OCI-LY1 (cell line): ENCODE measurements at regions not wholly inside any gene's neighbourhood (a gene's known extent, or its start where the extent isn't known, plus 50 kb on each side); places are given as distances from the start of the nearest gene placed in this dataset.

Source experiments
- H2AFZ ChIP-seq: fragments of 200-600 bp; sonication (generic), shearing (Covaris generic); 2 replicates; pipeline ENCODE4 v1.6.0; 2014; ENCODE audit warnings: antibody characterized with exemption, mild to moderate bottlenecking, low read length
- H3F3A ChIP-seq: fragments of 200-600 bp; sonication (generic), shearing (Covaris generic); 2 replicates; pipeline ENCODE4 v1.6.0; 2014; ENCODE audit warnings: mild to moderate bottlenecking, antibody characterized with exemption, low read length, moderate library complexity; ENCODE audit not compliant: insufficient read depth
- H3K27ac ChIP-seq: fragments of 200-600 bp; sonication (generic); 2 replicates; pipeline ENCODE4 v1.5.1; 2014; ENCODE audit warnings: low read length, mixed run types, mild to moderate bottlenecking, low read depth; ENCODE audit not compliant: poor library complexity, severe bottlenecking
- H3K27me3 ChIP-seq: fragments of 200-600 bp; sonication (generic); 2 replicates; pipeline ENCODE4 v1.6.0; 2014; ENCODE audit warnings: antibody characterized with exemption, mild to moderate bottlenecking, low read length, moderate library complexity; ENCODE audit not compliant: insufficient read depth
- H3K36me3 ChIP-seq: fragments of 200-600 bp; sonication (generic); 2 replicates; pipeline ENCODE4 v1.6.1; 2014; ENCODE audit warnings: mild to moderate bottlenecking, antibody characterized with exemption, low read length, moderate library complexity, mixed read lengths; ENCODE audit not compliant: insufficient read depth
- H3K4me1 ChIP-seq: fragments of 200-600 bp; sonication (generic); 2 replicates; pipeline ENCODE4 v1.5.1; 2014; ENCODE audit warnings: mild to moderate bottlenecking, low read length, moderate library complexity; ENCODE audit not compliant: insufficient read depth, severe bottlenecking
- H3K4me2 ChIP-seq: fragments of 200-600 bp; sonication (generic), shearing (Covaris generic); 2 replicates; pipeline ENCODE4 v1.6.1; 2014; ENCODE audit warnings: low read length
- H3K4me3 ChIP-seq: fragments of 200-600 bp; sonication (generic); 2 replicates; pipeline ENCODE4 v1.5.1; 2014; ENCODE audit warnings: low read length, low read depth, mild to moderate bottlenecking, mixed read lengths; ENCODE audit not compliant: poor library complexity, severe bottlenecking
- H3K79me2 ChIP-seq: fragments of 200-600 bp; shearing (Covaris generic); 2 replicates; pipeline ENCODE4 v1.6.1; 2016; ENCODE audit warnings: mixed run types, low read length, mixed read lengths; ENCODE audit not compliant: insufficient read depth
- H3K9ac ChIP-seq: fragments of 200-600 bp; sonication (generic), shearing (Covaris generic); 2 replicates; pipeline ENCODE4 v1.6.1; 2014; ENCODE audit warnings: mild to moderate bottlenecking, low read length, mixed read lengths
- H3K9me2 ChIP-seq: fragments of 200-600 bp; sonication (generic), shearing (Covaris generic); 2 replicates; pipeline ENCODE4 v1.6.1; 2014; ENCODE audit warnings: low read depth, mild to moderate bottlenecking, low read length, mixed read lengths
- H3K9me3 ChIP-seq: fragments of 200-600 bp; shearing (Covaris generic); 2 replicates; pipeline ENCODE4 v1.6.1; 2014; ENCODE audit warnings: low read length, mixed read lengths
- H4K20me1 ChIP-seq: fragments of 200-600 bp; sonication (generic), shearing (Covaris generic); 2 replicates; pipeline ENCODE4 v1.6.0; 2016; ENCODE audit warnings: mild to moderate bottlenecking, low read length; ENCODE audit not compliant: insufficient read depth
- CTCF ChIP-seq: fragments of 200-600 bp; sonication (generic), shearing (Covaris generic); IDR thresholded peaks from 2 replicates; pipeline ENCODE4 v1.5.1; 2017; ENCODE audit warnings: mild to moderate bottlenecking, antibody characterized with exemption, low read length, moderate library complexity, mixed read lengths
- EZH2 ChIP-seq: fragments of 200-600 bp; sonication (generic), shearing (Covaris generic); IDR thresholded peaks from 2 replicates; pipeline ENCODE4 v1.8.0; 2017; ENCODE audit warnings: borderline replicate concordance, mixed run types, mild to moderate bottlenecking, antibody characterized with exemption, low read length, moderate library complexity, mixed read lengths

GRCh38 chr20:19838468-19838867 is 80.4 kb downstream of the RIN2 start:
- Histone ChIP-seq H3K79me2 (no peaks in the 10 kb centered on the region), H3K4me3 (no peak overlapping the region), H3K36me3 (no peaks in the 10 kb centered on the region), H3K9me3 (no peaks in the 10 kb centered on the region), H3K9ac (no peak overlapping the region), H3K9me2 (no peaks in the 10 kb centered on the region), H3K4me2 (no peak overlapping the region), H3F3A (no peaks in the 10 kb centered on the region), H3K27ac (no peak overlapping the region), H3K27me3 (no peaks in the 10 kb centered on the region), H3K4me1 (no peaks in the 10 kb centered on the region), H4K20me1 (no peaks in the 10 kb centered on the region), H2AFZ (no peak overlapping the region)
- no peak for TF ChIP-seq CTCF
- no peak for TF ChIP-seq EZH2

- no peaks in the 10 kb centered on the region for H3K79me2 ChIP-seq
- H3K9ac ChIP-seq: no peak overlapping the region
- H3F3A ChIP-seq: no peaks in the 10 kb centered on the region
- H3K4me3 ChIP-seq: no peak overlapping the region
- H3K27ac ChIP-seq: no peak overlapping the region
- H3K9me3 ChIP-seq: no peaks in the 10 kb centered on the region
- H3K4me1 ChIP-seq: no peaks in the 10 kb centered on the region
- H3K36me3 ChIP-seq: no peaks in the 10 kb centered on the region
- no peaks in the 10 kb centered on the region for H4K20me1 ChIP-seq
- no peak overlapping the region for H3K4me2 ChIP-seq
- TF ChIP-seq CTCF (no peak), EZH2 (no peak)
- H3K9me2 ChIP-seq: no peaks in the 10 kb centered on the region; the same call in 1 of the 2 replicates
- no peak overlapping the region for H2AFZ ChIP-seq
- H3K27me3 ChIP-seq: no peaks in the 10 kb centered on the region
Observed at GRCh38 chr20:19839053-19839452, 81.0 kb downstream of the RIN2 start.

- no peak for TF ChIP-seq CTCF
- no peak for TF ChIP-seq EZH2
- Histone ChIP-seq H3K4me2 (no peak overlapping the region), H2AFZ (no peak overlapping the region)
Observed at GRCh38 chr20:19840111-19840710, 82.2 kb downstream of the RIN2 start.

More at GRCh38 chr20:19840111-19840710, 82.2 kb downstream of the RIN2 start:
- Histone ChIP-seq H3K4me3 (no peak overlapping the region), H3K9me3 (no peaks in the 10 kb centered on the region), H3K4me1 (no peaks in the 10 kb centered on the region), H3K27me3 (no peaks in the 10 kb centered on the region), H3K27ac (no peak overlapping the region), H3K36me3 (no peaks in the 10 kb centered on the region), H3K9me2 (no peaks in the 10 kb centered on the region; the same call in 1 of the 2 replicates), H4K20me1 (no peaks in the 10 kb centered on the region), H3K9ac (no peak overlapping the region), H3K79me2 (no peaks in the 10 kb centered on the region), H3F3A (no peaks in the 10 kb centered on the region)
